Esophagus squamous epithelium (tissue), 4 donors: ENCODE measurements at regions not wholly inside any gene's neighbourhood (a gene's known extent, or its start where the extent isn't known, plus 50 kb on each side); places are given as distances from the start of the nearest gene placed in this dataset.

Source experiments
- CTCF ChIP-seq, 6 experiments: fragments of 450-650 bp in 4 of 6; fragments of 200-600 bp in 2 of 6; sonication (generic) in 2 of 6; IDR thresholded peaks; one replicate each; pipeline ENCODE4 v1.5.1; 2016 to 2019; ENCODE audit warnings: antibody characterized with exemption in 6 of 6, mild to moderate bottlenecking in 4 of 6, moderate library complexity in 4 of 6
- POLR2A ChIP-seq, 4 donors: fragments of 450-650 bp; IDR thresholded peaks; one replicate each; pipeline ENCODE4 v1.6.1; 2017; ENCODE audit warnings: antibody characterized with exemption in 4 of 4, mild to moderate bottlenecking in 4 of 4, moderate library complexity in 3 of 4

- no peak for TF ChIP-seq CTCF (IDR thresholded peaks at IDR 0.05)
- TF ChIP-seq POLR2A (IDR thresholded peaks at IDR 0.05): no peak
Measured at GRCh38 chr10:31584098-31584631, 265.1 kb downstream of the ZEB1 start.
